Suprapubic skin (tissue), 4 donors: ENCODE measurements at regions not wholly inside any gene's neighbourhood (a gene's known extent, or its start where the extent isn't known, plus 50 kb on each side); places are given as distances from the start of the nearest gene placed in this dataset.

Experiments
- DNase-seq, 2 donors: peaks; one replicate each; pipeline ENCODE4 v3.0.0-alpha.2; 2019; ENCODE audit warnings: low spot score in 2 of 2
- H3K27ac ChIP-seq: fragments of 200-600 bp; sonication (generic); one replicate; pipeline ENCODE4 v1.5.1; 2019
- H3K27me3 ChIP-seq: fragments of 200-600 bp; sonication (generic); one replicate; pipeline ENCODE4 v1.5.1; 2019
- H3K36me3 ChIP-seq: fragments of 200-600 bp; sonication (generic); one replicate; pipeline ENCODE4 v1.5.1; 2019
- H3K4me1 ChIP-seq: fragments of 200-600 bp; sonication (generic); one replicate; pipeline ENCODE4 v1.5.1; 2019
- H3K4me3 ChIP-seq: fragments of 200-600 bp; sonication (generic); one replicate; pipeline ENCODE4 v1.5.1; 2019; ENCODE audit warnings: mild to moderate bottlenecking
- H3K9me3 ChIP-seq: fragments of 200-600 bp; sonication (generic); one replicate; pipeline ENCODE4 v1.5.1; 2019
- EP300 ChIP-seq: sonication (generic); formaldehyde crosslinking; IDR thresholded peaks from one replicate; pipeline ENCODE4 v1.6.1; 2017; ENCODE audit warnings: antibody characterized with exemption
- POLR2A ChIP-seq, 2 donors: fragments of 450-650 bp; IDR thresholded peaks; one replicate each; pipeline ENCODE4 v1.6.1; 2017; ENCODE audit warnings: antibody characterized with exemption in 2 of 2, mild to moderate bottlenecking in 2 of 2, moderate library complexity in 2 of 2
- POLR2AphosphoS5 ChIP-seq, 3 donors: sonication (generic); formaldehyde crosslinking; IDR thresholded peaks; one replicate each; pipeline ENCODE4 v1.6.1; 2017; ENCODE audit warnings: antibody characterized with exemption in 3 of 3
- WGBS: methylation state at CpG from one replicate; pipeline ENCODE4 v1.1.5; 2018; 5-methylcytosine and 5-hydroxymethylcytosine counted together
- TF ChIP-seq, protein P1 (sequence below), 2 donors: fragments of 200-600 bp in 1 of 2; fragments of 450-650 bp in 1 of 2; sonication (generic) in 1 of 2; IDR thresholded peaks; one replicate each; pipeline ENCODE4 v1.5.1; 2016 to 2019; ENCODE audit warnings: antibody characterized with exemption in 2 of 2, mild to moderate bottlenecking in 1 of 2, moderate library complexity in 1 of 2

DNA sequence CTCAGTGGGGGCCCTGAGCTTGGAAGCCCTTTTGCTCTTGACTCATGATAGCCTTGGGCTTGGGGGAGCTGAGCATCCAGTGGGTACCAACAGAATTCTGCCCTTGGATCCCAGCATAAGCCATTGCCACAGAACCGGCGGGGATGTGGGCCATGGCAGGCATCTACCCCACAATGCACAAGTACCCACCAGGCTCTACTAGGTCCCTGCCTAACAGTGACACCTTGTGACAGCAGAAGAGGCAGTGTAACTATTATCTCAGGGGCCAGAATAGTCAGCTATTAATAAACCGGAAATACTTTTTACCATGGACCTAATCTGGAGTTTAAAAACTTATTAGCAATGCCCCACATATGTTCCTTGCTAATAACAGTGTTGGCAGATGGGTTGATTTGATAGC is 397.2 kb downstream of the TMEM182 start:
- WGBS: 69% methylated on average over 3 of the region's 3 CpGs

DNA sequence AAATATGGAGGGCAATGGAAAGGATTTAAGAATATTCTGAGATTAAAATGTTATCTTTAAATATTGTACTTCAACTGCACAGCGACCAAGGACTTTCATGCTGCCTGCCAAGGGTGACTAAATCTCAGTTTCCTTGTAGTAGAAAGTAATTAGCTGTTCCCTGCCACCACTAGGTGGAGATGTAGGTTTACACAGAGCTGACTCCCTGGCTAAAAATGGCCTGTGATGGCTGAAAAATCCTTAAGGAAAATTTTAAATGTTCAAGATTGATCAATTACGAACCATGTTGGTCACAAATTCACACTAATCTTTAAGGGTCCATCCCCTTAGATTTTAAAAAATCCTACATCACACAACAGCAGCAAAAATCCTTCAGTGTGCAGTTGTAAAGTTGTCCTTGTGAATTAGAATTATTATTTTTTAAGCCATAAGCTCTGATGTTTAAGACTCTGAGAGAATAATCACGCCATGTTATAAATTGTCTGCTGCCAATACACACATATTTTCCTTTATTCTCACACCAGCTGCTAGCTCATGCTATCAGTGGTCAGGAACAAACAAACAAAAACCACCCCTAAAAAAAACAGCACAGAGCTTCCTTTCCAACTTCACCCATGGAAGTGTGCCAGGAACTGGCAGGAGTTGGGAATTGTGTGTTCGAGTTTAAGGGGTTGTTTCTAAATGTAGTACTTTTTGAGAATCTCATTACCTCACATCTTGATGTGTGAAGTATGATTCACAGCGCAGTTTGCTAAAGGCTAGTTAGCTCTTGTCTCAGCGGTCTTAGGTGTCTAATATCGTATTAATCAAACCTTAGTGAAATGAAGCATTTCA is 399.8 kb downstream of the TMEM182 start:
- 41% methylated on average over 7 of the region's 7 CpGs for WGBS
- DNase-seq: no peak
- H3K4me3 ChIP-seq: no peak overlapping the region
- no peaks in the 10 kb centered on the region for H3K4me1 ChIP-seq
- no peaks in the 10 kb centered on the region for H3K36me3 ChIP-seq
- no peaks in the 10 kb centered on the region for H3K9me3 ChIP-seq
- no peaks in the 10 kb centered on the region for H3K27me3 ChIP-seq
- TF ChIP-seq, protein P1, sequence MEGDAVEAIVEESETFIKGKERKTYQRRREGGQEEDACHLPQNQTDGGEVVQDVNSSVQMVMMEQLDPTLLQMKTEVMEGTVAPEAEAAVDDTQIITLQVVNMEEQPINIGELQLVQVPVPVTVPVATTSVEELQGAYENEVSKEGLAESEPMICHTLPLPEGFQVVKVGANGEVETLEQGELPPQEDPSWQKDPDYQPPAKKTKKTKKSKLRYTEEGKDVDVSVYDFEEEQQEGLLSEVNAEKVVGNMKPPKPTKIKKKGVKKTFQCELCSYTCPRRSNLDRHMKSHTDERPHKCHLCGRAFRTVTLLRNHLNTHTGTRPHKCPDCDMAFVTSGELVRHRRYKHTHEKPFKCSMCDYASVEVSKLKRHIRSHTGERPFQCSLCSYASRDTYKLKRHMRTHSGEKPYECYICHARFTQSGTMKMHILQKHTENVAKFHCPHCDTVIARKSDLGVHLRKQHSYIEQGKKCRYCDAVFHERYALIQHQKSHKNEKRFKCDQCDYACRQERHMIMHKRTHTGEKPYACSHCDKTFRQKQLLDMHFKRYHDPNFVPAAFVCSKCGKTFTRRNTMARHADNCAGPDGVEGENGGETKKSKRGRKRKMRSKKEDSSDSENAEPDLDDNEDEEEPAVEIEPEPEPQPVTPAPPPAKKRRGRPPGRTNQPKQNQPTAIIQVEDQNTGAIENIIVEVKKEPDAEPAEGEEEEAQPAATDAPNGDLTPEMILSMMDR (IDR thresholded peaks at IDR 0.05): peak; percentile 2 to 57
- TF ChIP-seq POLR2AphosphoS5 (IDR thresholded peaks at IDR 0.05): no peak
- no peak overlapping the region for H3K27ac ChIP-seq

More for the DNA sequence above, 397.2 kb downstream of the TMEM182 start:
- Histone ChIP-seq H3K36me3 (no peaks in the 10 kb centered on the region), H3K9me3 (no peaks in the 10 kb centered on the region), H3K4me3 (no peak overlapping the region), H3K27ac (no peak overlapping the region), H3K4me1 (no peaks in the 10 kb centered on the region), H3K27me3 (no peaks in the 10 kb centered on the region)
- no peak for DNase-seq
- no peak for TF ChIP-seq EP300
- TF ChIP-seq POLR2AphosphoS5 (IDR thresholded peaks at IDR 0.05): no peak
- TF ChIP-seq, protein P1 (IDR thresholded peaks at IDR 0.05): no peak
- TF ChIP-seq POLR2A (IDR thresholded peaks at IDR 0.05): no peak

DNA sequence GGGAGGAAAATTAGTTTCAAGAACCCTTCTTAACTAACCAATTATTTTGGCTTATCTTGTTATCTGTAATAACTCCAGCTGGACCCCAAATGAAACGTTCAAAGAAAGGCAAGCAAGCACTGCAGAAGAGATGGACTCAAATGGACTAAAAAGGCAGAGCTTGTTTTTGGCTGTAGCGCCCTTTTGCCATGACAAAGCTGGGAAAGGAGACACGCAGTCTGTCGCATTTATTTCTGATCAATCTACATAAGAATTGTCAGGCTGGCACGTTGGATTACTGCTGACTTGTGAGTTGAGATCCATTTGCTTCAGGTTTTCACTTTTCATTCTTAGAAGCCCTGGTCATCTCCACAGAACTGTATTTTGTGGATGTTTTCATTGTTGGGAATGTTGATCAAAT is 402.9 kb downstream of the TMEM182 start:
- Histone ChIP-seq H3K27ac (no peak overlapping the region), H3K4me3 (no peak overlapping the region), H3K36me3 (no peaks in the 10 kb centered on the region), H3K27me3 (no peaks in the 10 kb centered on the region), H3K4me1 (no peaks in the 10 kb centered on the region), H3K9me3 (no peaks in the 10 kb centered on the region)
- 57% methylated on average over 5 of the region's 5 CpGs for WGBS
- TF ChIP-seq EP300 (no peak), POLR2A (IDR thresholded peaks at IDR 0.05) (no peak), POLR2AphosphoS5 (IDR thresholded peaks at IDR 0.05) (no peak)
- TF ChIP-seq, protein P1 (IDR thresholded peaks at IDR 0.05): no peak
- no peak for DNase-seq

DNA sequence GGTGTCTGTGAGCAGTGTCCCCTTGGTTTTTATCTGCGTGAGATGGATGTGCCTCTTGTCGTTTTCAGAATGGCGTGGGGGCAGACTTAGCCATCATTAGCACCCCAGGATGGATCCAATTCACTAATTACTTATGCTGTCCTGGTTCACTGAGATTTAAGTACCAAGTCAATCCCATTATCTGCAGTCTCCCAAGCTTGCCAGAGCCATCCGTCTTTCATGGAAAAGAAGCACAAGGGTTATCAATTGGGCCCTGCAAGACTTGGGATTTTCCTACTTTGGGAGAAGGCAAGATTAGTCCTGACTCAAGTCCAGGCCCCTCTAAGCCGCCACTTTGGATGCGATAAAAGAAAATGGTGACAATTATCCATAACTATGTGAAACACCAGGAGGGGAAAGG is 404.0 kb downstream of the TMEM182 start:
- no peak for DNase-seq
- H3K4me1 ChIP-seq: no peaks in the 10 kb centered on the region
- H3K9me3 ChIP-seq: no peaks in the 10 kb centered on the region
- no peaks in the 10 kb centered on the region for H3K36me3 ChIP-seq
- no peak for TF ChIP-seq EP300
- TF ChIP-seq, protein P1 (IDR thresholded peaks at IDR 0.05): no peak
- no peak for TF ChIP-seq POLR2A (IDR thresholded peaks at IDR 0.05)
- no peak for TF ChIP-seq POLR2AphosphoS5 (IDR thresholded peaks at IDR 0.05)
- no peak overlapping the region for H3K4me3 ChIP-seq
- no peak overlapping the region for H3K27ac ChIP-seq
- 89% methylated on average over 6 of the region's 6 CpGs for WGBS
- H3K27me3 ChIP-seq: no peaks in the 10 kb centered on the region

DNA sequence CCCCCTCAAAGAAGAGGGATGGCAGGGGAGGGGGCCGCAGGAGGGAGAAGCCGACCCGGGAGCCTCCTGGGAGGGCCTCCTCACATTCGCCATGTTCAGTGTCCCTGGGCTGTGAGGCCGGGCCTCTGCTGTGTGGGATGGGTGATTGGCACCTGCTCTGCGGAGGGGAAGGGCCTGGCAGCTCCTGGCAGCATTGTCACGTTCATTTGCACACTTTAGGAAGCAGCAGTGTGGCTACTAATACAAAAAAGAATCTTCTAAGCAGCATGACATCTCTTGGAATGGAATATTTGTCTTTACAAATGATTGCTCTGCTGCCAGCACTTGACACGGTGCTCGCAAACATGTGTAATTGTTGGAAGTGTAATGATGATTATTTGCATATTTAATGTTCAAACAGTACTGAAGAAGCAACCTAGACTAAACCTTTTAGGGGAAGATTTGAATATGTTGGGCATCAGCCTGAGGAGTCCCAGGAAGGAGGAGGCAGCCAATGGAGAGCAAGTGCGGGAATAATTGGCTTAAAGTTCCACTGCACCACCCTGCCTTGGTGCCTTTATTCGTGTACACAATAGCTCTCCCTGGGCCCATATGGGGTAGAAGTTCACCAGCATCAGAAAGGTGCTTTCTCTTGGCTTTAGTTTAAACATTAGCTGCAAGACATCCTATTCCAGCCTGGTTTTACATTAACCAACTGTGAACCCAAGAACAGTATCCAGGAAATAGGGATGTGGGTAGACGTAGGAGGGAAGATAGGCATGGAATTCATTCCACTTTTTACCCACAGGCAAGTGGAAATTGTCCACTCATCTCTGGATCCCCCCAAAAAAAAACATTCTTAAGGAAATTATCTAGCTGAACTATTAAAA is 404.9 kb downstream of the TMEM182 start:
- Histone ChIP-seq H3K36me3 (no peaks in the 10 kb centered on the region), H3K27ac (no peak overlapping the region), H3K4me3 (no peak overlapping the region), H3K9me3 (no peaks in the 10 kb centered on the region), H3K4me1 (no peaks in the 10 kb centered on the region), H3K27me3 (no peaks in the 10 kb centered on the region)
- no peak for DNase-seq
- WGBS: 68% methylated on average over 12 of the region's 12 CpGs
- no peak for TF ChIP-seq POLR2A (IDR thresholded peaks at IDR 0.05)
- TF ChIP-seq EP300: no peak
- TF ChIP-seq POLR2AphosphoS5 (IDR thresholded peaks at IDR 0.05): no peak
- TF ChIP-seq, protein P1 (IDR thresholded peaks at IDR 0.05): no peak
